H1 (cell line): ENCODE measurements at regions not wholly inside any gene's neighbourhood (a gene's known extent, or its start where the extent isn't known, plus 50 kb on each side); places are given as distances from the start of the nearest gene placed in this dataset.

Source experiments
- CTCF ChIA-PET: fragments of 300-600 bp; sonication (Branson Sonifier 250); formaldehyde crosslinking; loops from one replicate; lab custom pipeline; 2021; ENCODE audit not compliant: partially characterized antibody; lab: Charles Lee
- POLR2A ChIA-PET: fragments of 300-600 bp; sonication (Branson Sonifier 250); formaldehyde crosslinking; loops from one replicate; lab custom pipeline; 2021; ENCODE audit warnings: inconsistent platforms; ENCODE audit not compliant: partially characterized antibody; lab: Charles Lee
- DNase-seq, 2 experiments: peaks; one replicate each; pipeline versions ENCODE4 v3.0.0 to v3.0.0-alpha.2; 2010 to 2022; ENCODE audit warnings: low spot score in 2 of 2, low read depth in 1 of 2, mixed read lengths in 1 of 2
- FAIRE-seq: peaks from 2 replicates; lab custom pipeline; 2011; peaks lifted over from hg19 to GRCh38; lab: Jason Lieb, UNC
- H2AFZ ChIP-seq: 2 replicates; pipeline ENCODE4 v1.8.1; 2012; ENCODE audit warnings: low read length, inconsistent platforms
- H2AK5ac ChIP-seq: 2 replicates; pipeline ENCODE4 v1.6.1; 2013; ENCODE audit warnings: low read depth, low read length
- H2BK120ac ChIP-seq: replicated peaks from 2 replicates; pipeline ENCODE3; 2013; ENCODE audit warnings: low read depth, low read length, inconsistent platforms
- H2BK12ac ChIP-seq: 2 replicates; pipeline ENCODE4 v1.6.1; 2013; ENCODE audit warnings: low read depth, low read length
- H2BK15ac ChIP-seq: 2 replicates; pipeline ENCODE4 v1.6.1; 2013; ENCODE audit warnings: low read length
- H2BK20ac ChIP-seq: 2 replicates; pipeline ENCODE4 v1.6.1; 2013; ENCODE audit warnings: low read length
- H2BK5ac ChIP-seq: 2 replicates; pipeline ENCODE4 v1.6.1; 2013; ENCODE audit warnings: low read depth, low read length
- H3K14ac ChIP-seq: 2 replicates; pipeline ENCODE4 v1.6.1; 2013; ENCODE audit warnings: inconsistent platforms; ENCODE audit not compliant: insufficient read length
- H3K18ac ChIP-seq: 2 replicates; pipeline ENCODE4 v1.6.1; 2013; ENCODE audit warnings: low read length; ENCODE audit errors: extremely low read depth
- H3K23ac ChIP-seq: 2 replicates; pipeline ENCODE4 v1.6.1; 2013; ENCODE audit warnings: inconsistent platforms; ENCODE audit not compliant: insufficient read length
- H3K23me2 ChIP-seq: 2 replicates; pipeline ENCODE4 v1.6.1; 2013; ENCODE audit warnings: low read depth, low read length
- H3K27ac ChIP-seq: 2 replicates; pipeline ENCODE4 v1.6.1; 2011; ENCODE audit warnings: low read depth, low read length, inconsistent platforms
- H3K27me3 ChIP-seq, 4 experiments: replicated peaks in 1 of 4; 1 replicate in 1 of 4; 2 replicates in 3 of 4; pipeline versions ENCODE4 v1.6.1 to v1.8.1; 2011 to 2013; ENCODE audit warnings: low read length in 3 of 4, mild to moderate bottlenecking in 3 of 4, inconsistent platforms in 2 of 4, mixed read lengths in 2 of 4, moderate library complexity in 1 of 4; ENCODE audit not compliant: control insufficient read depth in 3 of 4, insufficient read depth in 3 of 4; ENCODE audit errors: extremely low read depth in 1 of 4
- H3K36me3 ChIP-seq, 4 experiments: 2 replicates each; pipeline versions ENCODE4 v1.6.1 to v1.8.1; 2011 to 2013; ENCODE audit warnings: mild to moderate bottlenecking in 4 of 4, low read length in 3 of 4, moderate library complexity in 2 of 4, control low read depth in 1 of 4, inconsistent platforms in 1 of 4; ENCODE audit not compliant: insufficient read depth in 4 of 4, control insufficient read depth in 2 of 4
- H3K4ac ChIP-seq: replicated peaks from 2 replicates; pipeline ENCODE3; 2013; ENCODE audit warnings: low read length, low read depth, mixed read lengths, inconsistent platforms; ENCODE audit not compliant: insufficient read length
- H3K4me1 ChIP-seq, 4 experiments: replicated peaks in 1 of 4; 1 replicate in 1 of 4; 2 replicates in 3 of 4; pipeline versions ENCODE4 v1.6.1 to v1.8.1; 2011 to 2013; ENCODE audit warnings: low read length in 3 of 4, inconsistent platforms in 2 of 4, mixed read lengths in 1 of 4; ENCODE audit not compliant: insufficient read depth in 4 of 4, control insufficient read depth in 3 of 4
- H3K4me2 ChIP-seq, 2 experiments: 2 replicates each; pipeline versions ENCODE4 v1.6.1 to v1.8.1; 2011 to 2013; ENCODE audit warnings: low read depth in 2 of 2, low read length in 2 of 2, control low read depth in 1 of 2, inconsistent platforms in 1 of 2, mild to moderate bottlenecking in 1 of 2; ENCODE audit not compliant: insufficient read depth in 1 of 2
- H3K4me3 ChIP-seq, 4 experiments: fragments of 200-600, 300-600 bp in 1 of 4; sonication (generic), shearing (Covaris generic), sonication (Bioruptor Twin) in 1 of 4; 2 replicates each; pipeline versions ENCODE4 v1.5.1 to v1.8.1; 2011 to 2016; ENCODE audit warnings: low read length in 4 of 4, low read depth in 3 of 4, control low read depth in 2 of 4, inconsistent platforms in 2 of 4, mild to moderate bottlenecking in 2 of 4, mixed read lengths in 1 of 4, moderate library complexity in 1 of 4; ENCODE audit not compliant: insufficient read depth in 2 of 4; ENCODE audit errors: extremely low read depth in 1 of 4
- H3K56ac ChIP-seq: replicated peaks from 2 replicates; pipeline ENCODE3; 2013; ENCODE audit warnings: low read depth, mild to moderate bottlenecking, mixed read lengths, low read length, inconsistent platforms; ENCODE audit not compliant: insufficient read length
- H3K79me1 ChIP-seq: 2 replicates; pipeline ENCODE4 v1.6.1; 2013; ENCODE audit warnings: low read depth, low read length, control low read depth
- H3K79me2 ChIP-seq, 2 experiments: 2 replicates each; pipeline versions ENCODE4 v1.6.1 to v1.8.1; 2012 to 2013; ENCODE audit warnings: low read length in 2 of 2, mild to moderate bottlenecking in 2 of 2, inconsistent platforms in 1 of 2; ENCODE audit not compliant: insufficient read depth in 2 of 2, control insufficient read depth in 1 of 2
- H3K9ac ChIP-seq, 4 experiments: replicated peaks in 1 of 4; 1 replicate in 1 of 4; 2 replicates in 3 of 4; pipeline versions ENCODE4 v1.6.1 to v1.8.1; 2011 to 2013; ENCODE audit warnings: low read depth in 3 of 4, low read length in 3 of 4, control low read depth in 2 of 4, mild to moderate bottlenecking in 2 of 4, moderate library complexity in 2 of 4, inconsistent platforms in 1 of 4; ENCODE audit errors: extremely low read depth in 1 of 4
- H3K9me3 ChIP-seq, 2 experiments: 2 replicates each; pipeline versions ENCODE4 v1.6.1 to v1.8.1; 2012 to 2013; ENCODE audit warnings: mild to moderate bottlenecking in 2 of 2, moderate library complexity in 2 of 2, control low read depth in 1 of 2, inconsistent platforms in 1 of 2, low read depth in 1 of 2, low read length in 1 of 2, mixed read lengths in 1 of 2; ENCODE audit not compliant: insufficient read depth in 2 of 2
- H4K20me1 ChIP-seq, 2 experiments: replicated peaks in 1 of 2; 2 replicates each; pipeline versions ENCODE3 to v1.8.1; 2011 to 2013; ENCODE audit warnings: inconsistent platforms in 2 of 2, low read length in 2 of 2, mild to moderate bottlenecking in 1 of 2; ENCODE audit not compliant: insufficient read depth in 2 of 2, control insufficient read depth in 1 of 2
- H4K5ac ChIP-seq: 2 replicates; pipeline ENCODE4 v1.6.1; 2013; ENCODE audit warnings: low read length, low read depth, mixed read lengths, inconsistent platforms; ENCODE audit not compliant: insufficient read length
- H4K8ac ChIP-seq: 2 replicates; pipeline ENCODE4 v1.8.0; 2013; ENCODE audit warnings: mild to moderate bottlenecking, moderate library complexity, low read length, inconsistent platforms; ENCODE audit not compliant: insufficient read depth; ENCODE audit errors: extremely low read depth
- H4K91ac ChIP-seq: replicated peaks from 2 replicates; pipeline ENCODE3; 2013; ENCODE audit warnings: low read length, mixed read lengths, inconsistent platforms; ENCODE audit not compliant: insufficient read length
- FOSL1 ChIP-seq: IDR thresholded peaks from 2 replicates; pipeline ENCODE4 v1.6.1; 2011; ENCODE audit warnings: mild to moderate bottlenecking, low read depth, low read length, moderate library complexity; ENCODE audit not compliant: insufficient read depth
- RXRA ChIP-seq: IDR thresholded peaks from 2 replicates; pipeline ENCODE4 v1.6.1; 2011; ENCODE audit warnings: low read depth, mild to moderate bottlenecking, low read length, moderate library complexity; ENCODE audit not compliant: insufficient read depth
- TBP ChIP-seq: IDR thresholded peaks from 2 replicates; pipeline ENCODE4 v1.6.1; 2011; ENCODE audit warnings: low read depth, low read length, improper control_type of control experiment
- TEAD4 ChIP-seq: IDR thresholded peaks from 2 replicates; pipeline ENCODE4 v1.6.1; 2012; ENCODE audit warnings: low read depth, low read length, inconsistent platforms, mixed read lengths
- WGBS, 2 experiments: shearing (Covaris generic) in 1 of 2; methylation state at CpG; one replicate each; pipeline versions ENCODE4 v1.1.6 to v1.1.7; 2013 to 2015; ENCODE audit warnings: low lambda C conversion rate in 2 of 2, mixed read lengths in 2 of 2, inconsistent platforms in 1 of 2, low coverage in 1 of 2, missing lambda C conversion rate in 1 of 2; ENCODE audit not compliant: insufficient replicate concordance in 2 of 2, insufficient coverage in 1 of 2, insufficient read length in 1 of 2; ENCODE audit errors: extremely low coverage in 1 of 2, missing lambda C conversion rate in 1 of 2; 5-methylcytosine and 5-hydroxymethylcytosine counted together

- H2BK5ac ChIP-seq = no peak overlapping the region
- H2AFZ ChIP-seq = no peak overlapping the region
- no peak overlapping the region for H2BK20ac ChIP-seq
- H2BK12ac ChIP-seq = no peak overlapping the region
- no peak overlapping the region for H3K14ac ChIP-seq
- no peak overlapping the region for H3K56ac ChIP-seq
- H3K79me1 ChIP-seq = no peaks in the 10 kb centered on the region
- H3K4me1 ChIP-seq = no peaks in the 10 kb centered on the region; a peak in 1 of 7 replicates
- no peak overlapping the region for H4K8ac ChIP-seq
- no peak overlapping the region for H3K18ac ChIP-seq
- H2BK120ac ChIP-seq = no peak overlapping the region
- CTCF ChIA-PET = interaction anchor here (0.6 kb wide), 1 partner anchor 94 kb away, joined by 4 read pairs; no protein-coding TSS in a partner anchor
- H3K4ac ChIP-seq = no peak overlapping the region
- no peak overlapping the region for H3K27ac ChIP-seq
- POLR2A ChIA-PET = no interaction called here
- DNase-seq (no peak), FAIRE-seq (no peak)
- 78% methylated on average over 2 of the region's 2 CpGs; no CpG with 5 or more reads in 1 of the 2 experiments for WGBS, 2 experiments
- no peak overlapping the region for H3K9ac ChIP-seq
- H4K20me1 ChIP-seq = no peaks in the 10 kb centered on the region
- peaks cover 0 to 1% (median 0%) of the 10 kb centered on the region in 4 experiments; a peak in 1 of 7 replicates for H3K27me3 ChIP-seq
- H3K4me2 ChIP-seq = no peak overlapping the region
- H3K36me3 ChIP-seq = no peaks in the 10 kb centered on the region
- no peak overlapping the region for H4K5ac ChIP-seq
- no peak overlapping the region for H4K91ac ChIP-seq
- no peak overlapping the region for H2BK15ac ChIP-seq
- H3K79me2 ChIP-seq = no peaks in the 10 kb centered on the region
- no peak overlapping the region for H2AK5ac ChIP-seq
- H3K9me3 ChIP-seq = no peaks in the 10 kb centered on the region
- TF ChIP-seq FOSL1 (no peak), RXRA (no peak), TEAD4 (no peak), TBP (no peak)
- H3K23me2 ChIP-seq = no peaks in the 10 kb centered on the region
- no peak overlapping the region for H3K23ac ChIP-seq
- H3K4me3 ChIP-seq = no peak overlapping the region
These were observed 340.2 kb upstream of the CBLB start for GRCh38 chr3:106208967-106209366.
